Lower leg skin (tissue), 4 donors: ENCODE measurements at regions not wholly inside any gene's neighbourhood (a gene's known extent, or its start where the extent isn't known, plus 50 kb on each side); places are given as distances from the start of the nearest gene placed in this dataset.
"Not testable (repeated sequence)": the region's sequence is repeated elsewhere in the genome, so short reads cannot be mapped to it uniquely, and the experiment has no call there.

Experiments
- DNase-seq, 2 donors: peaks; one replicate each; pipeline ENCODE4 v3.0.0-alpha.2; 2019; ENCODE audit warnings: low spot score in 2 of 2
- H3K4me3 ChIP-seq: fragments of 200-600 bp; sonication (generic); 2 replicates; pipeline ENCODE4 v1.5.1; 2017; ENCODE audit warnings: mild to moderate bottlenecking, low read depth; ENCODE audit not compliant: poor library complexity, severe bottlenecking
- CTCF ChIP-seq, 3 donors: fragments of 450-650 bp; IDR thresholded peaks; one replicate each; pipeline ENCODE4 v1.5.1; 2016; ENCODE audit warnings: antibody characterized with exemption in 3 of 3, mild to moderate bottlenecking in 3 of 3, moderate library complexity in 2 of 3
- POLR2A ChIP-seq, 2 donors: fragments of 450-650 bp; IDR thresholded peaks; one replicate each; pipeline ENCODE4 v1.6.1; 2016 to 2017; ENCODE audit warnings: antibody characterized with exemption in 2 of 2, mild to moderate bottlenecking in 1 of 2, moderate library complexity in 1 of 2
- WGBS, 2 donors: methylation state at CpG; one replicate each; pipeline ENCODE4 v1.1.5; 2018; 5-methylcytosine and 5-hydroxymethylcytosine counted together
- intact Hi-C: fragments of 100-400 bp; cut with DNase I; formaldehyde crosslinking; loops from one replicate; pipeline ENCODE4 v1.15.0; 2023; ENCODE audit warnings: low total_unique reads

- H3K4me3 ChIP-seq: no peak overlapping the region
- 80 to 85% methylated on average over 1 of the region's 1 CpG for WGBS, 2 donors
- intact Hi-C loops: no loop called here
- DNase-seq: no peak
- TF ChIP-seq POLR2A (IDR thresholded peaks at IDR 0.05): no peak
- TF ChIP-seq CTCF (IDR thresholded peaks at IDR 0.05): no peak
These were observed 320.6 kb upstream of the NUDT12 start for GRCh38 chr5:103883143-103883542.

- no peak for TF ChIP-seq POLR2A (IDR thresholded peaks at IDR 0.05)
- TF ChIP-seq CTCF (IDR thresholded peaks at IDR 0.05): no peak
- WGBS, 2 donors: 87 to 94% methylated on average over 1 of the region's 1 CpG
- no peak for DNase-seq
- intact Hi-C loops: no loop called here
- H3K4me3 ChIP-seq: no peak overlapping the region
These were observed 319.0 kb upstream of the NUDT12 start for GRCh38 chr5:103881560-103881959.

- intact Hi-C loops: no loop called here
- WGBS, 2 donors: 51 to 59% methylated on average over 5 of the region's 5 CpGs
- DNase-seq: no peak
- TF ChIP-seq CTCF (IDR thresholded peaks at IDR 0.05) (no peak), POLR2A (IDR thresholded peaks at IDR 0.05) (no peak)
- no peak overlapping the region for H3K4me3 ChIP-seq
These were observed 305.4 kb upstream of the NUDT12 start for GRCh38 chr5:103867857-103868598.

GRCh38 chr5:103866169-103866568, 303.6 kb upstream of the NUDT12 start:
- TF ChIP-seq POLR2A (IDR thresholded peaks at IDR 0.05) (no peak), CTCF (IDR thresholded peaks at IDR 0.05) (no peak)
- no peak for DNase-seq
- 82 to 85% methylated on average over 1 of the region's 1 CpG for WGBS, 2 donors
- H3K4me3 ChIP-seq: no peak overlapping the region
- intact Hi-C loops: no loop called here

GRCh38 chr5:103862398-103862797, 299.8 kb upstream of the NUDT12 start:
- DNase-seq: no peak
- 60 to 76% methylated on average over 3 of the region's 3 CpGs for WGBS, 2 donors
- TF ChIP-seq CTCF (IDR thresholded peaks at IDR 0.05) (no peak), POLR2A (IDR thresholded peaks at IDR 0.05) (no peak)
- intact Hi-C loops: no loop called here
- no peak overlapping the region for H3K4me3 ChIP-seq

- H3K4me3 ChIP-seq: no peak overlapping the region
- TF ChIP-seq POLR2A (IDR thresholded peaks at IDR 0.05): no peak
- no peak for TF ChIP-seq CTCF (IDR thresholded peaks at IDR 0.05)
- intact Hi-C loops: no loop called here
- 62 to 63% methylated on average over 3 of the region's 3 CpGs for WGBS, 2 donors
- DNase-seq: no peak
These were observed 297.7 kb upstream of the NUDT12 start for GRCh38 chr5:103860327-103860726.

GRCh38 chr5:103858367-103858766, 295.8 kb upstream of the NUDT12 start:
- DNase-seq, intact Hi-C loops, H3K4me3 ChIP-seq: not testable (repeated sequence)
- WGBS, 2 donors: 93 to 96% methylated on average over 3 of the region's 3 CpGs
